ENCODE measurements at regions not wholly inside any gene's neighbourhood (a gene's known extent, or its start where the extent isn't known, plus 50 kb on each side); places are given as distances from the start of the nearest gene placed in this dataset.

DNA sequence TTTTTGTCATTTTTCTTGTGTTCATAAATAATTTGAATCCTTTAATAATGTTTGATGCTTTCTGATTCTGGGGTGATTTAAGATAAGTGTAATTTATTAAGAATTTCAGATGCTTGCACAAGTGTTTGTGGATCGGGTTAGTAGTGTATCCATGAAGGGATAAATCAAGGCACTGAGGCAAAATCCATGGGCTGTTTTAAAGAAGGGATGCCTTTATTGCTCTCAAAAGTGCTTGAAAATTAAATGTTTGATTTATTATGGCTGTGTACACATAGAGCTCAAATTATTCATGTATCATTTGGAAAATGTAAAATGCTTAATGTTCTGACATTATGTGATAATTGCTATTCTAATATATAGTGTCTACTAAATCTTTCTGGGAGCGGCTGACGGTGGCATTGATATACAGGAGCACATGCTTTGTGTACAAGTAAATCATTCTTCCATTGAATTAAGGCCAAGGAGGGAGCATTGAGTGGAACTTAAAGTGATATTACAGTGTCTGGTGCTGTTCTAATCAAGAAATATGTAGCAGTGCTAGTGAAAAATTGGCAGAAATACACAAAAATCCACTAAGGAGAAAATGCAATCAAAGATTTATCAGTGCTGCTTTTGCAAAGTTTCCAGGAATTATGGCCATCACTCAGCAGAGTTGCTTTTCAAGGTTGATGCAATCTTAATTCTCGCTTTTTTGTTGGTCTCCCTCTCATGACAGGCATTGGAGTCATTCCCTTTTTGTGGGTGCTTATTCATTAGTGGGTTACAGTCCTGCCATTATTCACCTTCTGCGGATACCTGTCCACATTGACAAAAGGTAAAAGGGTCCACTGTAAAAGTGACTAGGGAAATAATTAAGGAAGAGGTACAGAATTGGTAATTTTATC is 181.6 kb downstream of the MFSD1 start:
- H3K27me3 ChIP-seq, result no peaks in the 10 kb centered on the region

DNA sequence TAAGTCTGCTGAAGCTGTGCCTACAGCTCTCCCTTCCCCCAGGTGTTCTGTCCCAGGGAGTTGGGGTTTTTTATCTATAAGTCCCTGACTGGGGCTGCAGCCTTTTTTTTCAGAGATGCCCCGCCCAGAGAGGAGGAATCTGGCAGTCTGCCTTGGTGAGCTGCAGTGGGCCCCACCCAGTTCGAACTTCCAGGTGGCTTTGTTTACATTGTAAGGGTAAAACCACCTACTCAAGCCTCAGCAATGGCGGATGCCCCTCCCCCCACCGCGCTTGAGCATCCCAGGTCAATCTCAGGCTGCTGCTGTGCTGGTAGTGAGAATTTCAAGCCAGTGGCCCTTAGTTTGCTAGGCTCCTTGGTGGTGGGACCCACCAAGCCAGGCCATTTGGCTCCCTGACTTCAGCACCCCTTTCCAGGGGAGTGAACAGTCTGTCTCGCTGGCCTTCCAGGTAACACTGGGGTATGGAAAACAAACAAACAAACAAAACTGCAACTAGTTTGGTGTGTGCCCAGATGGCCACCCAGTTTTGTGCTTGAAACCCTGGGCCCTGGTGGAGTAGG is 189.4 kb downstream of the MFSD1 start:
- DNase-seq, result no peak
- Histone ChIP-seq H3K36me3 (no peaks in the 10 kb centered on the region), H3K27ac (no peak overlapping the region), H3K4me3 (no peak overlapping the region), H3K27me3 (no peaks in the 10 kb centered on the region), H3K9me3 (no peaks in the 10 kb centered on the region), H3K4me1 (no peaks in the 10 kb centered on the region)
- TF ChIP-seq POLR2A (IDR thresholded peaks at IDR 0.05), result no peak
- TF ChIP-seq, protein P1, sequence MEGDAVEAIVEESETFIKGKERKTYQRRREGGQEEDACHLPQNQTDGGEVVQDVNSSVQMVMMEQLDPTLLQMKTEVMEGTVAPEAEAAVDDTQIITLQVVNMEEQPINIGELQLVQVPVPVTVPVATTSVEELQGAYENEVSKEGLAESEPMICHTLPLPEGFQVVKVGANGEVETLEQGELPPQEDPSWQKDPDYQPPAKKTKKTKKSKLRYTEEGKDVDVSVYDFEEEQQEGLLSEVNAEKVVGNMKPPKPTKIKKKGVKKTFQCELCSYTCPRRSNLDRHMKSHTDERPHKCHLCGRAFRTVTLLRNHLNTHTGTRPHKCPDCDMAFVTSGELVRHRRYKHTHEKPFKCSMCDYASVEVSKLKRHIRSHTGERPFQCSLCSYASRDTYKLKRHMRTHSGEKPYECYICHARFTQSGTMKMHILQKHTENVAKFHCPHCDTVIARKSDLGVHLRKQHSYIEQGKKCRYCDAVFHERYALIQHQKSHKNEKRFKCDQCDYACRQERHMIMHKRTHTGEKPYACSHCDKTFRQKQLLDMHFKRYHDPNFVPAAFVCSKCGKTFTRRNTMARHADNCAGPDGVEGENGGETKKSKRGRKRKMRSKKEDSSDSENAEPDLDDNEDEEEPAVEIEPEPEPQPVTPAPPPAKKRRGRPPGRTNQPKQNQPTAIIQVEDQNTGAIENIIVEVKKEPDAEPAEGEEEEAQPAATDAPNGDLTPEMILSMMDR (IDR thresholded peaks at IDR 0.05), result no peak
- intact Hi-C loops (cut with DNase I), result no loop called here
- 9% methylated on average over 5 of the region's 6 CpGs for WGBS (ENCODE audit: insufficient coverage, low coverage, low lambda C conversion rate, missing lambda C conversion rate)
- no peak for ATAC-seq

More for the DNA sequence above, 181.6 kb downstream of the MFSD1 start:
- H3K36me3 ChIP-seq, result no peaks in the 10 kb centered on the region
- H3K4me3 ChIP-seq, result no peak overlapping the region
- 60% methylated on average over 5 of the region's 5 CpGs for WGBS (ENCODE audit: insufficient coverage, low coverage, low lambda C conversion rate, missing lambda C conversion rate)
- no peak for TF ChIP-seq POLR2A (IDR thresholded peaks at IDR 0.05)
- TF ChIP-seq, protein P1 (IDR thresholded peaks at IDR 0.05), result no peak
- intact Hi-C loops (cut with DNase I), result no loop called here
- no peaks in the 10 kb centered on the region for H3K9me3 ChIP-seq
- H3K4me1 ChIP-seq, result no peaks in the 10 kb centered on the region
- no peak for DNase-seq
- no peak overlapping the region for H3K27ac ChIP-seq
- no peak for ATAC-seq

DNA sequence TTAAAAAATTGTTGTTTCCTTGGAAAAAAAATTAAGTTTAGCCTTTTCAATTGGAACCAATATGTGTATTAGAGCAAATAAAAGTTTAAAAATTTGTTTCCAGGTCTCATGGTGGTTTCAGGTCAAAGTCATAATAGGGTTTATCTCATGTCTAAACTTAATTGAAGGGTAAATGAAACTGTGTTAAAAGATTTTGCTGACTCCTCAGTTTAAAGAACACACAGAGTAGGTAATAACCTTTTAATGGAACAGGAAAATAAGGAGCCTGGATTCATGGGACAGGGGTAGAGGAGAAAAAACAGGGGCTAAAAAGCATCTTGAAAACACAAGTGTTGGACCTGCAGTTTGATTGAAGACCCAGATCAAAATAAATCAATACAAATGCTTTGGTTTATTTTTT is 190.6 kb downstream of the MFSD1 start:
- no peaks in the 10 kb centered on the region for H3K27me3 ChIP-seq
- ATAC-seq (no peak), DNase-seq (no peak)
- no peaks in the 10 kb centered on the region for H3K9me3 ChIP-seq
- no peak overlapping the region for H3K27ac ChIP-seq
- no peaks in the 10 kb centered on the region for H3K36me3 ChIP-seq
- no peaks in the 10 kb centered on the region for H3K4me1 ChIP-seq
- TF ChIP-seq, protein P1 (IDR thresholded peaks at IDR 0.05), result no peak
- TF ChIP-seq POLR2A (IDR thresholded peaks at IDR 0.05), result no peak
- intact Hi-C loops (cut with DNase I), result no loop called here
- no peak overlapping the region for H3K4me3 ChIP-seq

DNA sequence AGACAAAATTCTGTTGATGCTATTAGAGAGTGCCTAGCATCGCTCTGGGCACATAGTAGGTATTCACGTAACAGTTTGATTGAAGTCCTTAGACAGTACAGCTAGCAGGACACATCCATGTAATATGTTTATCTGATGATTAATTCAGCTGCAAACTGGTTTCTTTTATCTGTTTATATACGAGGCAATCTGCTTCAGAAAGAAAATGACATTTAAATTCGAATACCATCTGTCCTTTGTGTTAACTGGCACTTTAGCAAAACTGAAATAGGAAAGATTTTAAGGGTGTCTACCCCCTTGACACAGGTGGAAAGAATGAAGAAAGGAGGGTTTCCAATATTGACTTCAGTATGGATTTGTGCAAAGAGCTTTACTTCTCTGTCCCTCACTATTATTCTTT is 192.5 kb downstream of the MFSD1 start:
- intact Hi-C loops (cut with DNase I), result no loop called here
- Histone ChIP-seq H3K4me1 (no peaks in the 10 kb centered on the region), H3K4me3 (no peak overlapping the region), H3K27me3 (no peaks in the 10 kb centered on the region), H3K9me3 (no peaks in the 10 kb centered on the region), H3K36me3 (no peaks in the 10 kb centered on the region), H3K27ac (no peak overlapping the region)
- no peak for ATAC-seq
- no peak for DNase-seq
- no peak for TF ChIP-seq POLR2A (IDR thresholded peaks at IDR 0.05)
- TF ChIP-seq, protein P1 (IDR thresholded peaks at IDR 0.05), result no peak
- 48% methylated on average over 4 of the region's 4 CpGs for WGBS (ENCODE audit: insufficient coverage, low coverage, low lambda C conversion rate, missing lambda C conversion rate)
